ENCODE measurements at regions not wholly inside any gene's neighbourhood (a gene's known extent, or its start where the extent isn't known, plus 50 kb on each side); places are given as distances from the start of the nearest gene placed in this dataset.

- Mint-ChIP-seq H3K4me1 (no peaks in the 10 kb centered on the region), H3K9me3 (peaks cover 6% of the 10 kb centered on the region), H3K27ac (no peak overlapping the region), H3K4me3 (no peak overlapping the region), H3K36me3 (no peaks in the 10 kb centered on the region), H3K27me3 (ENCODE audit: low read depth) (no peaks in the 10 kb centered on the region)
- TF ChIP-seq, protein P1, sequence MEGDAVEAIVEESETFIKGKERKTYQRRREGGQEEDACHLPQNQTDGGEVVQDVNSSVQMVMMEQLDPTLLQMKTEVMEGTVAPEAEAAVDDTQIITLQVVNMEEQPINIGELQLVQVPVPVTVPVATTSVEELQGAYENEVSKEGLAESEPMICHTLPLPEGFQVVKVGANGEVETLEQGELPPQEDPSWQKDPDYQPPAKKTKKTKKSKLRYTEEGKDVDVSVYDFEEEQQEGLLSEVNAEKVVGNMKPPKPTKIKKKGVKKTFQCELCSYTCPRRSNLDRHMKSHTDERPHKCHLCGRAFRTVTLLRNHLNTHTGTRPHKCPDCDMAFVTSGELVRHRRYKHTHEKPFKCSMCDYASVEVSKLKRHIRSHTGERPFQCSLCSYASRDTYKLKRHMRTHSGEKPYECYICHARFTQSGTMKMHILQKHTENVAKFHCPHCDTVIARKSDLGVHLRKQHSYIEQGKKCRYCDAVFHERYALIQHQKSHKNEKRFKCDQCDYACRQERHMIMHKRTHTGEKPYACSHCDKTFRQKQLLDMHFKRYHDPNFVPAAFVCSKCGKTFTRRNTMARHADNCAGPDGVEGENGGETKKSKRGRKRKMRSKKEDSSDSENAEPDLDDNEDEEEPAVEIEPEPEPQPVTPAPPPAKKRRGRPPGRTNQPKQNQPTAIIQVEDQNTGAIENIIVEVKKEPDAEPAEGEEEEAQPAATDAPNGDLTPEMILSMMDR (IDR thresholded peaks at IDR 0.05; ENCODE audit: unreplicated experiment) = no peak
- no peak for DNase-seq (ENCODE audit: low spot score in 2 of 2, unreplicated experiment in 2 of 2)
These were observed 1067.8 kb upstream of the EDIL3 start for GRCh38 chr5:85452322-85453025.

DNA sequence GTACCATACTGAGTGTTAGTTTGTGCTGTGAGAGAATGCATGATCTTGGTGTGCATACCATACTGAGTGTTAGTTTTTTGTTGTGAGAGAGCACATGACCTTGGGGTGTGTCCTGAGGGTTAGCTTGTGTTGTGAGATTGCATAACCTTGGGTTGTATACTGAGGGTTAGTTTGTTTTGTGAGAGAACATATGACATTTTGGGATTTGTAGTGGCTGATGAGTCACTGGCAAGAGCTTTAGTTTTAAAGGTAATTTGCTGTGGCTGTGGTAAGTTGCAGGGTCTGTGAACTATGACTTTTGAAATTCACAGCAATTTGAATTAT lies 1068.3 kb upstream of the EDIL3 start:
- Mint-ChIP-seq H3K27me3 (ENCODE audit: low read depth) (no peaks in the 10 kb centered on the region), H3K4me3 (no peak overlapping the region), H3K27ac (no peak overlapping the region), H3K4me1 (no peaks in the 10 kb centered on the region), H3K36me3 (no peaks in the 10 kb centered on the region), H3K9me3 (peaks cover 10% of the 10 kb centered on the region)
- DNase-seq (ENCODE audit: low spot score in 2 of 2, unreplicated experiment in 2 of 2) = no peak
- TF ChIP-seq, protein P1 (IDR thresholded peaks at IDR 0.05; ENCODE audit: unreplicated experiment) = no peak

- no peak overlapping the region for H3K27ac Mint-ChIP-seq
- DNase-seq (ENCODE audit: low spot score in 2 of 2, unreplicated experiment in 2 of 2) = no peak
- TF ChIP-seq, protein P1 (IDR thresholded peaks at IDR 0.05; ENCODE audit: unreplicated experiment) = no peak
These were observed 1073.6 kb upstream of the EDIL3 start for GRCh38 chr5:85458319-85458718.

GRCh38 chr5:85462957-85463356 lies 1078.3 kb upstream of the EDIL3 start:
- no peak for DNase-seq (ENCODE audit: low spot score in 2 of 2, unreplicated experiment in 2 of 2)
- TF ChIP-seq, protein P1 (IDR thresholded peaks at IDR 0.05; ENCODE audit: unreplicated experiment) = no peak
- H3K36me3 Mint-ChIP-seq = no peaks in the 10 kb centered on the region
- H3K27me3 Mint-ChIP-seq (ENCODE audit: low read depth) = no peaks in the 10 kb centered on the region
- H3K4me1 Mint-ChIP-seq = no peaks in the 10 kb centered on the region
- no peak overlapping the region for H3K4me3 Mint-ChIP-seq
- H3K27ac Mint-ChIP-seq = no peak overlapping the region
- H3K9me3 Mint-ChIP-seq = peaks cover 20% of the 10 kb centered on the region

More at GRCh38 chr5:85458319-85458718, 1073.6 kb upstream of the EDIL3 start:
- Mint-ChIP-seq H3K27me3 (ENCODE audit: low read depth) (no peaks in the 10 kb centered on the region), H3K4me3 (no peak overlapping the region), H3K4me1 (no peaks in the 10 kb centered on the region), H3K9me3 (peaks cover 4% of the 10 kb centered on the region), H3K36me3 (no peaks in the 10 kb centered on the region)

- Mint-ChIP-seq H3K27ac (no peak overlapping the region), H3K9me3 (peaks cover 50% of the 10 kb centered on the region)
- DNase-seq (ENCODE audit: low spot score in 2 of 2, unreplicated experiment in 2 of 2) = no peak
These were observed 1081.7 kb upstream of the EDIL3 start for GRCh38 chr5:85466423-85466822.

More at GRCh38 chr5:85466423-85466822, 1081.7 kb upstream of the EDIL3 start:
- H3K27me3 Mint-ChIP-seq (ENCODE audit: low read depth) = no peaks in the 10 kb centered on the region
- no peaks in the 10 kb centered on the region for H3K4me1 Mint-ChIP-seq
- H3K36me3 Mint-ChIP-seq = no peaks in the 10 kb centered on the region
- TF ChIP-seq, protein P1 (IDR thresholded peaks at IDR 0.05; ENCODE audit: unreplicated experiment) = no peak
- no peak overlapping the region for H3K4me3 Mint-ChIP-seq

All from mesothelial cell of epicardium (in vitro differentiated cells).